Esophagus squamous epithelium (tissue), 5 donors: ENCODE measurements at regions not wholly inside any gene's neighbourhood (a gene's known extent, or its start where the extent isn't known, plus 50 kb on each side); places are given as distances from the start of the nearest gene placed in this dataset.

ENCODE experiments used
- DNase-seq: peaks from one replicate; lab custom pipeline; 2025; lab: John Stamatoyannopoulos, UW
- H3K27ac ChIP-seq, 4 donors: fragments of 200-600 bp; sonication (generic); one replicate each; pipeline ENCODE4 v1.5.1; 2016 to 2019; ENCODE audit warnings: mild to moderate bottlenecking in 1 of 4
- H3K27me3 ChIP-seq, 4 donors: fragments of 200-600 bp; sonication (generic); 1 replicate in 3 of 4; 2 replicates in 1 of 4; pipeline versions ENCODE4 v1.5.1 to v1.6.0; 2017 to 2021; ENCODE audit warnings: antibody characterized with exemption in 1 of 4
- H3K36me3 ChIP-seq, 3 donors: fragments of 200-600 bp; sonication (generic); one replicate each; pipeline ENCODE4 v1.5.1; 2016 to 2019
- H3K4me1 ChIP-seq, 3 donors: fragments of 200-600 bp; sonication (generic); one replicate each; pipeline ENCODE4 v1.5.1; 2017 to 2019
- H3K4me3 ChIP-seq, 4 donors: fragments of 200-600 bp; sonication (generic); 1 replicate in 3 of 4; 2 replicates in 1 of 4; pipeline ENCODE4 v1.5.1; 2016 to 2019; ENCODE audit warnings: mild to moderate bottlenecking in 2 of 4, moderate library complexity in 1 of 4
- H3K9me3 ChIP-seq, 3 donors: fragments of 200-600 bp; sonication (generic); one replicate each; pipeline ENCODE4 v1.5.1; 2016 to 2019
- POLR2A ChIP-seq, 4 donors: fragments of 450-650 bp; IDR thresholded peaks; one replicate each; pipeline ENCODE4 v1.6.1; 2017; ENCODE audit warnings: antibody characterized with exemption in 4 of 4, mild to moderate bottlenecking in 4 of 4, moderate library complexity in 3 of 4
- WGBS, 2 donors: methylation state at CpG; one replicate each; pipeline ENCODE4 v1.1.5; 2018; 5-methylcytosine and 5-hydroxymethylcytosine counted together
- intact Hi-C: fragments of 100-400 bp; cut with DNase I; formaldehyde crosslinking; loops from one replicate; pipeline ENCODE4 v1.15.0; 2022
- TF ChIP-seq, protein P1 (sequence below), 6 experiments: fragments of 450-650 bp in 4 of 6; fragments of 200-600 bp in 2 of 6; sonication (generic) in 2 of 6; IDR thresholded peaks; one replicate each; pipeline ENCODE4 v1.5.1; 2016 to 2019; ENCODE audit warnings: antibody characterized with exemption in 6 of 6, mild to moderate bottlenecking in 4 of 6, moderate library complexity in 4 of 6
- donor health status: DM: yes; HTN: yes; CAD: no.

DNA sequence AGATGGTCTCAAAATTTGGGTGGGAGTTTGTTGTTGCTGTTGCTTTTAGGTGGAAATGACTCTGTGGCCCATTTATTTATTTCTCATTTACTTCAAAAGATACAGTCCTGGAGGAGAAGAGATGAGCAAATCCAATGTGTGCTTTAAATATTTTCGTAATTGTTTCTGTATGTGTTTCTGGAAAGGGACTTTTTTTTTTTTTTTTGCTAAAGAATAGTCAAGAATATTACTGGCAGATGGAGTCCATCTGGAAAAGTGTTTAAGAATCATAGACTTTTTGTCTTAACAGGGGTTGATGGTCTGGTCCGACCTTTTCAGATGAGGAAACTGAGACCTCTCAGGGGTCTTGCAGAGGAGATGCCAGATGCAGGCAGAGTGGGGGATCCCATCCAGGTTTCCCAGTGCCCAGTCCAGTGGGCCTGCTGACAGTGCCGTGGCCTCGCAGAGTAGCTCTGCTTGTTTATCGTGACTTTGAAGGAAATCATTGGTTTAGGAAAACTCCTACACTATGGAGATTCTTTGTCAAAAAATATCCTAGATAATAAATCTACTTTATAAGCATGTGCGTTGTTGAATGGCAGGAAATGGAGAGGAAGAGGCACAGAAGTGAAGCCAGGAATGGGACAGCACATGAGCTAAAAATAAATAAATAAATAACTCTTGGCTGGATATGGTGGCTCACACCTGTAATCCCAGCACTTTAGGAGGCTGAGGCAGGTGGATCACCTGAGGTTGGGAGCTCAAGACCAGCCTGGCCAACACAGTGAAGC is 164.3 kb upstream of the SVIL start:
- Histone ChIP-seq H3K27ac (no peak overlapping the region), H3K27me3 (no peaks in the 10 kb centered on the region), H3K36me3 (no peaks in the 10 kb centered on the region), H3K9me3 (no peaks in the 10 kb centered on the region), H3K4me3 (no peak overlapping the region), H3K4me1 (peaks cover 9 to 29% (median 10%) of the 10 kb centered on the region in 3 donors)
- TF ChIP-seq POLR2A (IDR thresholded peaks at IDR 0.05): no peak
- TF ChIP-seq, protein P1, sequence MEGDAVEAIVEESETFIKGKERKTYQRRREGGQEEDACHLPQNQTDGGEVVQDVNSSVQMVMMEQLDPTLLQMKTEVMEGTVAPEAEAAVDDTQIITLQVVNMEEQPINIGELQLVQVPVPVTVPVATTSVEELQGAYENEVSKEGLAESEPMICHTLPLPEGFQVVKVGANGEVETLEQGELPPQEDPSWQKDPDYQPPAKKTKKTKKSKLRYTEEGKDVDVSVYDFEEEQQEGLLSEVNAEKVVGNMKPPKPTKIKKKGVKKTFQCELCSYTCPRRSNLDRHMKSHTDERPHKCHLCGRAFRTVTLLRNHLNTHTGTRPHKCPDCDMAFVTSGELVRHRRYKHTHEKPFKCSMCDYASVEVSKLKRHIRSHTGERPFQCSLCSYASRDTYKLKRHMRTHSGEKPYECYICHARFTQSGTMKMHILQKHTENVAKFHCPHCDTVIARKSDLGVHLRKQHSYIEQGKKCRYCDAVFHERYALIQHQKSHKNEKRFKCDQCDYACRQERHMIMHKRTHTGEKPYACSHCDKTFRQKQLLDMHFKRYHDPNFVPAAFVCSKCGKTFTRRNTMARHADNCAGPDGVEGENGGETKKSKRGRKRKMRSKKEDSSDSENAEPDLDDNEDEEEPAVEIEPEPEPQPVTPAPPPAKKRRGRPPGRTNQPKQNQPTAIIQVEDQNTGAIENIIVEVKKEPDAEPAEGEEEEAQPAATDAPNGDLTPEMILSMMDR (IDR thresholded peaks at IDR 0.05): no peak
- intact Hi-C loops: no loop called here
- DNase-seq: no peak
- WGBS, 2 donors: 76 to 85% methylated on average over 6 of the region's 6 CpGs

- no peak overlapping the region for H3K27ac ChIP-seq
- 80 to 88% methylated on average over 2 of the region's 2 CpGs for WGBS, 2 donors
Observed at GRCh38 chr10:29797616-29798015, 162.8 kb upstream of the SVIL start.

DNA sequence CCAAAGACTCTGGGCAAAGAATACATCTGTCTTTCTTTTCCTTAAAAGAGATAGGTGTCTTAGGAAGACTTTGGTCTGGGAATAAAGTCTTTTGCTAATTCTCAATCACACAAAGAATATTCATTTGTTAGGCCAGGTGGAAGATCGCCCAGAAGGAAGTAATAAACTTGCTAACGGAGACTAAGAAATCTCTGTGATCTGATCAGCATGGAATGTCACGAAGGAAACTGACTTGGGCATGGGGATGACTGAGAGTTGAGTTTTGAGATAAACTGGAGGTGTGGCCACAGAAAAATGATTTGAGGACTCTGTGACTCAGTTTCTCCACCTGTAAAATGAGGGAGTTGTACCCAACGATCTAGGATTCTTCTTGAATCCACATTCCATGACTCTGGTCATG is 161.1 kb upstream of the SVIL start:
- Histone ChIP-seq H3K4me3 (no peak overlapping the region), H3K27ac (peak overlapping the region; percentile 40 to 74 (median 72)), H3K36me3 (no peaks in the 10 kb centered on the region), H3K4me1 (peaks cover 0 to 17% (median 0%) of the 10 kb centered on the region in 3 donors), H3K27me3 (no peaks in the 10 kb centered on the region), H3K9me3 (no peaks in the 10 kb centered on the region)
- WGBS, 2 donors: 64 to 77% methylated on average over 4 of the region's 4 CpGs
- intact Hi-C loops: no loop called here
- DNase-seq: no peak
- TF ChIP-seq, protein P1 (IDR thresholded peaks at IDR 0.05): no peak
- TF ChIP-seq POLR2A (IDR thresholded peaks at IDR 0.05): no peak

More at GRCh38 chr10:29797616-29798015, 162.8 kb upstream of the SVIL start:
- Histone ChIP-seq H3K27me3 (no peaks in the 10 kb centered on the region), H3K36me3 (no peaks in the 10 kb centered on the region), H3K4me1 (peaks cover 0 to 14% (median 0%) of the 10 kb centered on the region in 3 donors), H3K4me3 (no peak overlapping the region), H3K9me3 (no peaks in the 10 kb centered on the region)
- no peak for DNase-seq
- TF ChIP-seq, protein P1 (IDR thresholded peaks at IDR 0.05): no peak
- TF ChIP-seq POLR2A (IDR thresholded peaks at IDR 0.05): no peak
- intact Hi-C loops: no loop called here

- Histone ChIP-seq H3K4me3 (no peak overlapping the region), H3K9me3 (no peaks in the 10 kb centered on the region), H3K27ac (peak overlapping the region in 3 of 4 donors; percentile 72 to 74 (median 73)), H3K27me3 (no peaks in the 10 kb centered on the region), H3K4me1 (peaks cover 0 to 25% (median 0%) of the 10 kb centered on the region in 3 donors), H3K36me3 (no peaks in the 10 kb centered on the region)
- intact Hi-C loops: no loop called here
- no peak for DNase-seq
- TF ChIP-seq POLR2A (IDR thresholded peaks at IDR 0.05): no peak
- TF ChIP-seq, protein P1 (IDR thresholded peaks at IDR 0.05): no peak
- 57 to 76% methylated on average over 11 of the region's 11 CpGs for WGBS, 2 donors
Observed at GRCh38 chr10:29794776-29795611, 160.2 kb upstream of the SVIL start.

DNA sequence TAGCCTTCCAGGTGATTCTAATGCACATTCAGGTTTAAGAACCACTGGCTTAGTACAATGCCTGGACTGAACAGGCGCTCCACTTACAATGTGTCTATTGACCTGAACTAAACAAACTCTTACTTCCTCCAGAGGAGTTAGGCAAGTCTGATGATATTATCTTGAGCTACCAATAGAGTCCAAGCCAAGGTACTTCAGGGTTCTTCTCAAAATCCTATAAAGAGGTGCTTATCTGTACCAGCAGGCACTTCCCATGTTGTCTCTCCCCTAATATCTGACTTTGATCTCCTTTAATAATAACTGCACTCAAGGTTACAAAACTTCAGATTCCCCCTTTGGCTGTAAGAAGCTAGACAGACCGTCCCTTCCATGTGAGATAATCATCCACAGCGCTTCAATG is 157.0 kb upstream of the SVIL start:
- intact Hi-C loops: no loop called here
- peaks cover 0 to 26% (median 0%) of the 10 kb centered on the region in 3 donors for H3K4me1 ChIP-seq
- WGBS, 2 donors: 65 to 87% methylated on average over 2 to 3 of the region's 3 CpGs
- H3K36me3 ChIP-seq: no peaks in the 10 kb centered on the region
- H3K4me3 ChIP-seq: no peak overlapping the region
- TF ChIP-seq POLR2A (IDR thresholded peaks at IDR 0.05): no peak
- TF ChIP-seq, protein P1 (IDR thresholded peaks at IDR 0.05): no peak
- DNase-seq: no peak
- H3K27ac ChIP-seq: peak overlapping the region in 2 of 4 donors; percentile 65 to 76
- peaks cover 0 to 4% (median 0%) of the 10 kb centered on the region in 3 donors for H3K9me3 ChIP-seq
- no peaks in the 10 kb centered on the region for H3K27me3 ChIP-seq
